LNCaP clone FGC (cell line): ENCODE measurements at regions not wholly inside any gene's neighbourhood (a gene's known extent, or its start where the extent isn't known, plus 50 kb on each side); places are given as distances from the start of the nearest gene placed in this dataset.

Experiments used
- DNase-seq: peaks from one replicate; pipeline ENCODE4 v3.0.0-alpha.2; 2011; ENCODE audit warnings: low read depth
- H3K4me3 ChIP-seq: 2 replicates; pipeline ENCODE4 v1.5.1; 2011; ENCODE audit warnings: mild to moderate bottlenecking, low read depth, low read length, control low read depth
- CTCF ChIP-seq: IDR thresholded peaks from 2 replicates; pipeline ENCODE4 v1.5.1; 2012; ENCODE audit warnings: mild to moderate bottlenecking; ENCODE audit not compliant: control insufficient read depth, insufficient read depth; ENCODE audit errors: extremely low read depth

- H3K4me3 ChIP-seq = no peak overlapping the region
- TF ChIP-seq CTCF = no peak
- peak; percentile 17 for DNase-seq
Observed at GRCh38 chr12:18146363-18146762, 56.4 kb upstream of the RERGL start.

DNA sequence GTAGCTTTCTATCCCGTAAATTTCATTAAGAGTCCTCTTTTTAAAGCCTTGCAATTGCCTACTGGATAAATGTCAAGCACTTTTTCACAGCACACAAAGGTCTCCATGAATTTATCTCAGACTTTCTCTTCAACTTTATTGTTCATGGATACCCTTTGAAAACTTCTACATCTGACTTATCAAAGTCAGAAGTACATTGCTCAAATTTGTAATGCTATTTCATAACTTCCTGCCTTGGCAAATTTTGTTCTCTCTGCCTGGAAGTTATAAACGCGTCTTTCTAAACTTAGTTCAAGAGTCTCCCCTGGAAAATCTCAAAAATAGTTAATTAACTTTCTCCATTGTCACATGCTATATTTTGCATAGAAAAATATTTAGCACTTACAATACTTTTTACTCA lies 55.9 kb upstream of the RERGL start:
- TF ChIP-seq CTCF = no peak
- no peak for DNase-seq
- no peak overlapping the region for H3K4me3 ChIP-seq

DNA sequence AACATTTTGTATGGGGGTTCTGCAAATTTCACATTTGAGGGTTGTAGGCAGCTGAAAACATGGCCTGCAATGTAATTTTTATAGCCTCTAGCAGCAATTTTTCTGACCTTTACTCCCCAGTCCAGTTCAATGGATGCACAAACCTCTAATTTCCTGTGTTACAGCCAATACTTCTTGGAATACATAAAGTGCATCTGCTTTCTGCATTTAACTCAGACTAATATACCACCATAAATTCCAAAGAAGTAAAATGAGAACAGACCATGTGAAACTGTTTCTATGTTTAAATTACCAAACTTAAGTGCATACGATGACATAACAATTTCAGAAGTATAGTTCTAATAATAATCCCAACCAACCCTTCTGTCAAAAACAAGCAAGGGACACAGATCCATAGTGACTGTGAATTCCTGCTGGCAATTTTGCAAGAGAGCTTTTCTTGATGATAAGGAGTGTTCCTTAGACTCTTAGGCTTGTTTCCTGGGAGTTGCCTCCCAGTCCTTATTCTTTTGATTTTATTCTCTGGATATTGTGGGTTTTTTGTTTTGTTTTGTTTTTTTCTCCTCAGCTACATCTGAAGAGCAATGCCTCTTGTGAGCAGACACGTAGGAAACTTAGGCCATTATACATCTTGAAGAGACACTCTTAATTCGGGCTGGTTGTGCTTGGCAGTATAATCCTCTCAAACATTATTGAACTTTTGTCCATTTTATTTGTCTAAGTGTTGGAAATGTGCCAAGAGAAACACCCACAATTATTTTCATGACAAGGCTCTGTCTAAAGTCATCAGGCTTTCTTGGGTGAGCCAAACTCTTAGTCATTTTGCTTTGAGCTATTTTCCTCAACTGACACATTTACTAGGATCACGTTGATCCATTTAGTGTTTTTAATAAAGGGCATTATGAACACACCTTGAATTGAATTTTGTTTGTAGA lies 51.3 kb upstream of the RERGL start:
- H3K4me3 ChIP-seq = no peak overlapping the region
- TF ChIP-seq CTCF = no peak
- DNase-seq = no peak

- no peak for DNase-seq
- no peak overlapping the region for H3K4me3 ChIP-seq
- TF ChIP-seq CTCF = peak; percentile 38; the same call in 1 of the 2 replicates
Observed at GRCh38 chr12:18139989-18140596, 50.1 kb upstream of the RERGL start.
